Neural crest cell (in vitro differentiated cells): ENCODE measurements at regions not wholly inside any gene's neighbourhood (a gene's known extent, or its start where the extent isn't known, plus 50 kb on each side); places are given as distances from the start of the nearest gene placed in this dataset.

Source experiments
- DNase-seq: peaks from one replicate; pipeline ENCODE4 v3.0.0; 2021; ENCODE audit warnings: low read depth, mixed read lengths, low spot score
- H3K27ac Mint-ChIP-seq: one replicate; pipeline ENCODE4 v1.8.0; 2021; ENCODE audit warnings: mild to moderate bottlenecking, mixed read lengths; ENCODE audit not compliant: unreplicated experiment
- H3K27me3 Mint-ChIP-seq: 2 replicates; pipeline ENCODE4 v1.8.0; 2021; ENCODE audit warnings: low read depth, mild to moderate bottlenecking, mixed read lengths
- H3K36me3 Mint-ChIP-seq: 2 replicates; pipeline ENCODE4 v1.8.0; 2021; ENCODE audit warnings: low read depth, mild to moderate bottlenecking, mixed read lengths
- H3K4me1 Mint-ChIP-seq: 2 replicates; pipeline ENCODE4 v1.8.0; 2021; ENCODE audit warnings: mixed read lengths
- H3K4me3 Mint-ChIP-seq: one replicate; pipeline ENCODE4 v1.8.0; 2021; ENCODE audit warnings: mild to moderate bottlenecking, mixed read lengths
- H3K9me3 Mint-ChIP-seq: 2 replicates; pipeline ENCODE4 v1.8.0; 2021; ENCODE audit warnings: mixed read lengths
- CTCF ChIP-seq: fragments of 200-600 bp; sonication (generic); conservative IDR thresholded peaks from 2 replicates; pipeline ENCODE4 v1.5.0; 2021; ENCODE audit warnings: antibody characterized with exemption, mild to moderate bottlenecking

- Mint-ChIP-seq H3K9me3 (peaks cover 4% of the 10 kb centered on the region), H3K4me3 (no peak overlapping the region), H3K27me3 (no peaks in the 10 kb centered on the region), H3K27ac (no peak overlapping the region), H3K36me3 (no peaks in the 10 kb centered on the region), H3K4me1 (no peaks in the 10 kb centered on the region)
- no peak for TF ChIP-seq CTCF
- DNase-seq: no peak
Observed at GRCh38 chr6:50358113-50358512, 308.4 kb upstream of the DEFB112 start.

DNA sequence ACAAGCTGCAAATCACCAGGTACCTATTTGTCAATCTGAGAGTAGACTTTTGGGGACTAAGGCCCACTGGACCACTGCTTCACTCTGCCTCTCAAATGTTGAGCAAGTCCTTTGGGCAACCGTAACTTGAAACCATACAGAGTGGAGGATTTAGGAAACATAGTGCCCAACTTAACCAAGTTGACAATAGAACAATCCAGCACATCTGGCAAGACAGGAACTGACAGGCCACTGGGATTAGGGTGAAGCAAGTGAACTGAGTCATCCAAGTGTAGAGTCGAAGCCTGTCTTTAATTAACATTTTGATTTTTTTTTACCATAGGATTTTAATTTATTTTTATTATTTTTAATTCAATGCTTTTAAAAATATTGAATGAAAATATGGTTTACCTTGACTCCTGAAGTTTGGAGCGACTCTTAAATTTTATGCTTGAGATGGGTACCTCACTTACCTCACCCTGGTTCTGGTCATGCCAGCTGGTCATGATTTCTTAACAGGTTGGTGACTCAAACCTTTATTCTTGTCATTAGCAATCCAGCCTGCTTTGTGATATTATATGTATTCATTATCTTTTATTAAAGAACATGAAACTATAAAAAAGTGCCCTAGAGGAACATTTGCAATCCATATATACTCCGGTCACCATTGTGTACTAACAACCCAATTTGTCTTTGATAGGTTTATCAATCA is 312.1 kb upstream of the DEFB112 start:
- Mint-ChIP-seq H3K36me3 (no peaks in the 10 kb centered on the region), H3K27me3 (no peaks in the 10 kb centered on the region), H3K27ac (no peak overlapping the region), H3K4me1 (no peaks in the 10 kb centered on the region), H3K9me3 (peaks cover 2% of the 10 kb centered on the region), H3K4me3 (no peak overlapping the region)
- DNase-seq: no peak
- no peak for TF ChIP-seq CTCF

DNA sequence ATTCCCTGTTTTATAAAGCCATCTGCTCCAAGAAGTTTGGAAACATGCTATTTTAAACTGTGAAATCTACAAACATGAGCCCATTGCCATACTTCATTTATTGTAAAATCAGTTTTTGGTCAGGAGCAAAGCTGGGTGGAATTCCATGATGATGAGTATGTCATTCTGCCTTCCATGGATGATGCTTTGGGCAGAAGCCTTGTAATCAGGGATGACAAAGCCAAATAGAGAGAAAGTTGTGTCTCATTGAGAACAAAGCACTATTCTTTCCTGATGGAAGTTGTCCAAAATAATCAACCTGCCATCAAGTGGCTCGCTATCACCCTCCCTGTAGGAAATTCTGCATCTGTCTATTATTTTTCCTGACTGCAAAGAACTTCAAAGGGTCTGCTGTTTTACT is 313.0 kb upstream of the DEFB112 start:
- Mint-ChIP-seq H3K4me3 (no peak overlapping the region), H3K4me1 (no peaks in the 10 kb centered on the region), H3K9me3 (peaks cover 2% of the 10 kb centered on the region), H3K27ac (no peak overlapping the region), H3K27me3 (no peaks in the 10 kb centered on the region), H3K36me3 (no peaks in the 10 kb centered on the region)
- TF ChIP-seq CTCF: no peak
- no peak for DNase-seq

DNA sequence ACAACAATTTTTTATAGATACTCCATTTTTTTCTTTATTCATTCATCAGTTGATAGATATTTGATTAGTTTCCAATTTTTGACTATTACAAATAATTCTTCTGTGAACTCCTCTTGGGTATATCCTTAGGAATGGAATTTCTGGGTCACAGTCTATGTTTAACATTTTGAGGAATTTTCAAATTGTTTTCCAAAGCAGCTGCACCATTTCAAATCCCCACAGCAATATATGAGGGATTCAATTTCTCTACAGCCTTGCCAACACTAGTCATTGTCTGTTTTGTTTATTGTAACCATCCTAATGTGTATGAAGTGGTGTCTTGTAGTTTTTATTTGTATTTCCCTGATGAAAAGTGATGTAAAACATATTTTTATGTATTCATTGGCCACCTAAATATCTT is 320.3 kb upstream of the DEFB112 start:
- H3K4me3 Mint-ChIP-seq: no peak overlapping the region
- TF ChIP-seq CTCF: no peak
- no peaks in the 10 kb centered on the region for H3K9me3 Mint-ChIP-seq
- H3K4me1 Mint-ChIP-seq: no peaks in the 10 kb centered on the region
- DNase-seq: no peak
- no peaks in the 10 kb centered on the region for H3K27me3 Mint-ChIP-seq
- no peak overlapping the region for H3K27ac Mint-ChIP-seq
- H3K36me3 Mint-ChIP-seq: no peaks in the 10 kb centered on the region

DNA sequence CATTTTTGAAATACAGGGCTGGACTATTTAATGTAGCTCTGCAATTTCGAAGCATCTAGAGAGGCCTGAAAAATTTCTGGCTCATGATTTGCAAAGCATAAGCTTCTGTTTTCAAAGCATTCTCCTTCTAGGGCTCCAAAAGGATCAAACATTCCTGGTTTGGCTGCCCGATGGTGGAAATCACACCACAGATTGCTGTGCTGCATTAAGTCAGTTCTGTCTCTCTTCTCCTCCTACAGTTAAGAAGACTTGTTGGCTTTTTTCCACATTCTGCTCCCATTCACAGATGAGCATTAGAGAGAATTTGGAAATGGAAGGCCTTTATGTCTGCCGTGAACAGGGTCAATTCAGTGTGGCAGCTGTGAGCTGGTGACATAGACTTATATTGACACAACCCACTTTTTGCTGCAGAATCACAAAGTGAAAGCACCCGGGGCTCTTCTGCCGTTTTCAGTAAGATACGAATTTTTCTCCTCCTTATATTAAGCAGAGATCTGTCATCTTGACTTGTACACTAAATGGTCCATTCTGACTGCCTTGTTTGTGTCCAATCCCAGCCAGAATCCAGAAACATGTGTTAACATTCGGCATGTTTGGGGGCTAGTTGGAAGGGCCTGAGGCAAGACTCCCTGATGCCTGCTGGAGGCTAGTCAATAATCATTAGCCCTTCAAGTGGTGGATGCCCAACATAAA is 330.8 kb upstream of the DEFB112 start:
- Mint-ChIP-seq H3K36me3 (no peaks in the 10 kb centered on the region), H3K4me1 (no peaks in the 10 kb centered on the region), H3K9me3 (peaks cover 4% of the 10 kb centered on the region), H3K4me3 (no peak overlapping the region), H3K27me3 (no peaks in the 10 kb centered on the region), H3K27ac (no peak overlapping the region)
- DNase-seq: no peak
- no peak for TF ChIP-seq CTCF
